DOHH2 (cell line): ENCODE measurements at regions not wholly inside any gene's neighbourhood (a gene's known extent, or its start where the extent isn't known, plus 50 kb on each side); places are given as distances from the start of the nearest gene placed in this dataset.

Experiments used
- EZH2phosphoT487 ChIP-seq: fragments of 200-600 bp; sonication (generic); IDR thresholded peaks from 2 replicates; pipeline ENCODE4 v1.6.1; 2017; ENCODE audit warnings: borderline replicate concordance, mild to moderate bottlenecking, antibody characterized with exemption, low read length, moderate library complexity, mixed read lengths
- TF ChIP-seq, protein P1 (sequence below): fragments of 200-600 bp; sonication (generic); IDR thresholded peaks from one replicate; pipeline ENCODE4 v1.5.1; 2014; ENCODE audit warnings: antibody characterized with exemption, mild to moderate bottlenecking, low read depth, low read length; ENCODE audit not compliant: poor library complexity, severe bottlenecking

DNA sequence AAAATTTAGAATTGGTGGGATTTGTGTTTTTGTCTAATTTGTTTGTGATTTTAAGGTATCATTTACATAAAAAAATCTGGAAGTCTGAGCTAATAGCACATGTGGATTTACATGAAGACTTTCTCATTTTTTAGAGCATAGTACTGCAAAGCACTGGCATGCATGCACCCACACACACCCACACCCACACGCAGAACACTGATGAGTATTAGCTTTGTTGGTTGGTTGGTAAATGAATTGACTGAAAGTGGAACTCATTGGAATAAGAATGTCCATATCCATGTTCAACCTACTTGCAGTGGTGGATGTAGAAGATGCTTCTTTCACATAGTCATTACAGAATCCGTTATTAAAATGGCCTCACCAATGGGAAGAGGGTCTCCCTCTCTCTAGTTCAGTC lies 475.8 kb downstream of the PLCL1 start:
- TF ChIP-seq, protein P1, sequence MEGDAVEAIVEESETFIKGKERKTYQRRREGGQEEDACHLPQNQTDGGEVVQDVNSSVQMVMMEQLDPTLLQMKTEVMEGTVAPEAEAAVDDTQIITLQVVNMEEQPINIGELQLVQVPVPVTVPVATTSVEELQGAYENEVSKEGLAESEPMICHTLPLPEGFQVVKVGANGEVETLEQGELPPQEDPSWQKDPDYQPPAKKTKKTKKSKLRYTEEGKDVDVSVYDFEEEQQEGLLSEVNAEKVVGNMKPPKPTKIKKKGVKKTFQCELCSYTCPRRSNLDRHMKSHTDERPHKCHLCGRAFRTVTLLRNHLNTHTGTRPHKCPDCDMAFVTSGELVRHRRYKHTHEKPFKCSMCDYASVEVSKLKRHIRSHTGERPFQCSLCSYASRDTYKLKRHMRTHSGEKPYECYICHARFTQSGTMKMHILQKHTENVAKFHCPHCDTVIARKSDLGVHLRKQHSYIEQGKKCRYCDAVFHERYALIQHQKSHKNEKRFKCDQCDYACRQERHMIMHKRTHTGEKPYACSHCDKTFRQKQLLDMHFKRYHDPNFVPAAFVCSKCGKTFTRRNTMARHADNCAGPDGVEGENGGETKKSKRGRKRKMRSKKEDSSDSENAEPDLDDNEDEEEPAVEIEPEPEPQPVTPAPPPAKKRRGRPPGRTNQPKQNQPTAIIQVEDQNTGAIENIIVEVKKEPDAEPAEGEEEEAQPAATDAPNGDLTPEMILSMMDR: no peak
- no peak for TF ChIP-seq EZH2phosphoT487
